ENCODE measurements at regions not wholly inside any gene's neighbourhood (a gene's known extent, or its start where the extent isn't known, plus 50 kb on each side); places are given as distances from the start of the nearest gene placed in this dataset.
A peak's percentile ranks its signal among the peaks of the same experiment; 100 is the strongest.
"Not testable (repeated sequence)": the region's sequence is repeated elsewhere in the genome, so short reads cannot be mapped to it uniquely, and the experiment has no call there.

DNA sequence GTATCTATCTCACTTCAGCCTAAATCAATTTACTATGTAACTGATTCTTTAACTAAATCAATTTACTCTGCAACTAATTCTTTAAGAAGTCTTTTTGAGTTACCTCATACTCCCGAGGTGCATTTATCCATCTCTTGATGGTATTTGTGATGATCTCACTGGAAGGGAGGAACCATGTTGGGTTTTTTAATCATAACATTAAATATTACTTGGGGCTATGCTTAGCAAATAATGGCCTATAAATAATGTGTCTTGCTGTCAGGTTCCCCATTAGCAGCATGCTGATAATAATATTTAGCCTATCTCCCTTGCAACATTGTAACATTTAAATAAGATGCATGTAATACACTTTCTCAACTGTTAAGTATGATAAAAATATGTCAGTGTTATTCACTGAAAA, 411.3 kb downstream of the SLITRK1 start:
- no peak for DNase-seq (ENCODE audit: low read depth)

GRCh38 chr13:83470133-83470797, 412.0 kb downstream of the SLITRK1 start:
- no peak for DNase-seq (ENCODE audit: low read depth)

DNA sequence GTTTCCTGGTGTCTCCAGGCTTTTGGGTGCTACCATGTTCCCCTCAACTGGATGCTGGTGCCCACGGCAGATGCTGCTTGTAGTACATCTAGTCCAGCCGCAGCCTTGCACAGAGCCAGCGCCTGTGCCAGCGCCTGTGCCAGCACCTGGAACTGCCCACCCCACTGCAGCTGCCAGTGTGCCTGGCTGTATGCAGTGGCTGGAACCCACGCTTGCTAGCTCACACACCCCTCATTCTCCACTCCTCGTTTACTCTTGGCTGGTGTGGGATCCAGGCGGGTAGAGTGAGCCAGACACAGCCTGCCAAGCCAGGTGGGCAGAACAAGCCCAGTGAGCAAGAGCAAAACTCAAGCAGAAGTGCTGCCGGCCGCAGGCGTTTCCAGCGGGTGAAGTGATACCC, 428.6 kb downstream of the SLITRK1 start:
- DNase-seq (ENCODE audit: low read depth), result no peak

DNA sequence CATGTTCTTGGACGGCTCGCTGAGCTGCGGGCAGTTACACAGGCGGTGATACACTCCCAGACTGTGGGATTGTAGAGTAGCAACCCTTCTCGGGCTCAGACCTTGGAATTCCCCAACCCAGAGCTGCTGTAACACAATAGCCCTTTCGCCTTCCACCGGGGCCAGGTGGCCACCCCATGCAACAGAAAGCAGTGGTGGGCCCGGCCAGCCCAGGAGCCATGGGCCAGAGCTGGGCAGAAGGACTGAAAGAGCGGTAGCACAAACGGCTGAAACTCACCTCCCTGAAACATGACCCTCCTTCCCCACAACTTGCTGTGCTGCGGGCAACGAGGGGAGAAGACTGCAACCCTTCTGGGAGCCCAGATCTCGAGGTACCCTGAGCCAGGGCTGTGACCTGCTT, 429.0 kb downstream of the SLITRK1 start:
- DNase-seq (ENCODE audit: low read depth), result no peak

DNA sequence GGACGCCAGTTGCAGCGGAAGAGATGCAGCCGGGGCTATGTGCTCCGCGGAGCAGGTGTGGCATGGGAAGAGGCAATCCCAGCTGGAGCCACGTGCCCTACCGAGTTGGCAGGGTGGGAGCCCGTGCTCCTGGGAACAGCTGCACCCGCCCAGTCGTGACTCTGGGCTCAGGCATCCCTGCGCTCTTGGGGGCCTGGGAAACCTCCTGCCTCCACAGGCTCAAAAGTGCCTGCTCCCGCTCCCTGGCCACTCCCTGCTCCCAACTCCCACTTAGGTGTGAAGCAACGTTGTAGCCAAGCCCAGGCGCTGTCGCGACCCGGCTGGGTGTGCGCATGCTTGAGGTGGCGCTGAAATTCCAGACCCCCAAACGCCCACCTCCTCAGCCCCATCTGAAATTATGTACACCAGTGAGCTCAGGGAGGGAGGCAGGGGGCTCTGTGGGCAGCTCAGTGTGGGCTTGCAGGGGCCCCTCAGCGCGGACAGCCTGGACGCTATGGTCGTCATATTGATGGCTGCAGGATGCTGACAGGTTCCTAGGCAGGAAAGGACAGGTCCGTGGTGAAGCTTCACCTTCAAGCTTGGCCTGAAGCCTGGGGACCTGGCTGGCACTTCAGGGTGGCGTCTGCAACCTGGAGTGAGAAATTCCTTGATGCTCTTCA, 429.9 kb downstream of the SLITRK1 start:
- no peak for DNase-seq (ENCODE audit: low read depth)

DNA sequence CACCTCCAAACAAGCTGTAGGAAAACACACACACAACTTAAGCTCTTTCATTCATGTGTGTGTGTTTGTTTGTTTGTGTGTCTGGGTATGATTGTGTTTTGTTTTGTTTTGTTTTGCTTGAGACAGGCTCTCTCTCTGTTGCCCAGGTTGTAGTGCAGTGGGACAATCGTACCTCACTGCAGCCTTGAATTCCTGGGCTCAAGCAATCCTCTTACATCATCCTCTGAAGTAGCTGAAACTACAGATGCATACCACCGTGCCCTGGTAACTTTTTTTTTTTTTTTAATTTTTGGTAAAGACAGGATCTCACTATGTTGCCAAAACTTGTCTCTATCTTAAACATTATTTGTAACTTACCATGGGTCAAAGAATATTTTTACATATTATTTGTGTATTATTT, 431.7 kb downstream of the SLITRK1 start:
- no peak for DNase-seq (ENCODE audit: low read depth)

GRCh38 chr13:83449668-83450395, 432.4 kb downstream of the SLITRK1 start:
- DNase-seq (ENCODE audit: low read depth), result peak; percentile 32

DNA sequence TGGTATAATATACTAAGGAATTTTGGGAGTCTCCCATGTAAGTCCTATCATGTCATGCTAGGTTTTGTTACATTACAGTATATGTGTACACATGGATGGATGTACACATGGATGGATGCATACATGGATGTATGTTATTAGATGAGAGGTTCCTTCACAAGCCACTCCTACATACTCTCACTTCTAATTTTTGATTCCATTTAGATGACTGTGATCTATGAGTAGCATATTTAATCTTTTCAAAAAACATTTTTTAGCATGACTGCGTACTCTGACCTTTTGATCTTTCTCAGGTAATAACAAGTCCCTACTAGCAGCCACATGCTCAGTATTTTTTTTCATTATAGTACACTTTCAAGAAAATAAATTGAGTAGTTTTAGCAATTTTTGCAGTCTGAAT, 441.8 kb downstream of the SLITRK1 start:
- no peak for DNase-seq (ENCODE audit: low read depth)

- DNase-seq (ENCODE audit: low read depth), result not testable (repeated sequence)
Measured at GRCh38 chr13:83439464-83439863, 442.8 kb downstream of the SLITRK1 start.

- DNase-seq (ENCODE audit: low read depth), result no peak
Measured at GRCh38 chr13:83423861-83424260, 458.4 kb downstream of the SLITRK1 start.

GRCh38 chr13:83423381-83423780, 458.9 kb downstream of the SLITRK1 start:
- no peak for DNase-seq (ENCODE audit: low read depth)

- no peak for DNase-seq (ENCODE audit: low read depth)
Measured at GRCh38 chr13:83414393-83414792, 467.9 kb downstream of the SLITRK1 start.

DNA sequence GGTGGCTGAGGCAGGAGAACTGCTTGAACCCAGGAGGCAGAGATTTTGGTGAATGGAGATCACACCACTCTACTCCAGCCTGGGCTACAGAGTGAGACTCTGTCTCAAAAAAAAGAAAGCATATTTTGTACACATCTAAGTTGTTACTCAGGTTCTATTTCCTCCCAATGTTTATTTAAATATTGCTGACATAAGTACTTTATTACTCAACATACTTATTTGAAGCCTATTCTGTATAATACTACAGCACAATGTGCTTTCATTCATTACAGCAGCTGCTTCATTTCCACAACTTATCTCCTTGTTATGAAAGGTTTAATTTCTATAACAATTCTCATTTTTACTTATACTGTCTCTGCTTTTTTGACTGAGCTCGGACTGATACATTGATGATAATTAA, 495.7 kb downstream of the SLITRK1 start:
- DNase-seq (ENCODE audit: low read depth), result peak; percentile 20

DNA sequence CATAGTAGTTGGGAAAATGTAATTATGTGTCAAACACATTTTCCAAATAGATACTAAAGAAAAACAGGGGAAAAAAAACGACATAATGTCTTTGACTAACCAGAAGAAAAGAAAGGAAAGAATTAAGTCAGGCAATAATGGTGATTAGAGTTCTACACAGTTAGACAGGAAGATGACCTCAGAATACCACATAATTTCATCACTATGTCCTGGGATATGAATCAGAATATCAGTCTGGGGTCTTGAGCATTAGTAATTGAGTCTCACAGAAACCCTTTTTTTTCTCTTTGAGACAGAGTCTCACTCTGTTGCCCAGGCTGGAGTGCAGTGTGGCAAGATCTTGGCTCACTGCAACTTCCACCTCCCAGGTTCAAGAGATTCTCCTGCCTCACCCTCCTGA, 503.4 kb downstream of the SLITRK1 start:
- no peak for DNase-seq (ENCODE audit: low read depth)

- DNase-seq (ENCODE audit: low read depth), result peak; percentile 55
Measured at GRCh38 chr13:83377491-83377890, 504.8 kb downstream of the SLITRK1 start.

DNA sequence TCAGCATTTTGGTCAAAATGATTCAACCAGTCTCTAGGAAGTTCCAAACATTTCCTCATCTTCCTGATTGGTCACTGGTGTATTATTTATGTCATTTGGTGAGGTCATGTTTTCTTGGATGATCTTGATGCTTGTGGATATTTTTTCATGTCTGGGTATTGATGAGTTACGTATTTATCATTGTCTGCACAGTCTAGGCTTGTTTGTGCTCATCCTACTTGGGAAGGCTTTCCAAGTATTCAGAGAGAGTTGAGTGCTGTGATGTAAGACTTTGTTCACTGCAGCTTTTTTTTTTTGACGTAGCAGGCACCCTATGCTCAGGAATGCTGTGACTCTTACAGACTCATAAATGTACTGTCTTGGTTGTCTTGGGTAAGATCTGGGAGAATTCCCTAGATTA, 509.5 kb downstream of the SLITRK1 start:
- no peak for DNase-seq (ENCODE audit: low read depth)

DNA sequence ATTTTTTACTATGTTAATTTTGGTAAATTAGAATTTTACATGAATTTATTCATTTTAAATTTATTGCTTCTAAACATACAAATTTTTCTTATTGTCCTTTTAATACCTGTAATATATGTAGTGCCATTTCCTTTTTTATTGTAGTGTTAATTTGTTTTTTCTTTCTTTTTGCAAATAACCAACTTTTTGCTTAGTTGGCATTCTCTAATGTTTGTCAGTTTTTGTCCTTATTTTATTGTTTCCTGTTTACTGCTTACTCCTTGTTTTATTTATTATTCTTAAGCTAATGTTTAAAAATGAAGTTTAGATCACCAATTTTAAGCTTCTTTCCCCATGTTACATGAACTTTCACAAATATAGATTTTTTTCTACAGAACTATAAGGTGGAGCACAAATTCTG, 516.6 kb downstream of the SLITRK1 start:
- DNase-seq (ENCODE audit: low read depth), result no peak

GRCh38 chr13:83355041-83355440, 527.2 kb downstream of the SLITRK1 start:
- DNase-seq (ENCODE audit: low read depth), result no peak

GRCh38 chr13:83352391-83352790, 529.9 kb downstream of the SLITRK1 start:
- no peak for DNase-seq (ENCODE audit: low read depth)

GRCh38 chr13:83350569-83350968, 531.7 kb downstream of the SLITRK1 start:
- DNase-seq (ENCODE audit: low read depth), result peak; percentile 25

GRCh38 chr13:83344518-83344917, 537.8 kb downstream of the SLITRK1 start:
- DNase-seq (ENCODE audit: low read depth), result no peak

- DNase-seq (ENCODE audit: low read depth), result no peak
Measured at GRCh38 chr13:83340170-83340569, 542.1 kb downstream of the SLITRK1 start.

Measured in fibroblast of gingiva (primary cell).